Kidney epithelial cell (primary cell): ENCODE measurements at regions not wholly inside any gene's neighbourhood (a gene's known extent, or its start where the extent isn't known, plus 50 kb on each side); places are given as distances from the start of the nearest gene placed in this dataset.

Source experiments
- DNase-seq: peaks from one replicate; pipeline ENCODE4 v3.0.0-alpha.2; 2010; ENCODE audit warnings: low read depth
- H3K27me3 ChIP-seq: 2 replicates; pipeline ENCODE4 v1.6.0; 2011; ENCODE audit warnings: low read length; ENCODE audit not compliant: control insufficient read depth, insufficient read depth
- H3K36me3 ChIP-seq: 2 replicates; pipeline ENCODE4 v1.5.1; 2011; ENCODE audit warnings: low read length; ENCODE audit not compliant: control insufficient read depth, insufficient read depth
- H3K4me3 ChIP-seq: 2 replicates; pipeline ENCODE4 v1.5.1; 2011; ENCODE audit warnings: low read depth, mild to moderate bottlenecking, control low read depth, low read length
- CTCF ChIP-seq: IDR thresholded peaks from 2 replicates; pipeline ENCODE4 v1.5.1; 2011; ENCODE audit warnings: mild to moderate bottlenecking, moderate library complexity, low read length, control low read depth, inconsistent platforms; ENCODE audit not compliant: insufficient read depth, poor library complexity, severe bottlenecking

GRCh38 chr14:104245075-104245474 is 106.7 kb downstream of the KIF26A start:
- Histone ChIP-seq H3K27me3 (no peaks in the 10 kb centered on the region), H3K36me3 (no peaks in the 10 kb centered on the region), H3K4me3 (no peak overlapping the region)
- TF ChIP-seq CTCF: no peak
- DNase-seq: no peak

- no peaks in the 10 kb centered on the region for H3K36me3 ChIP-seq
- TF ChIP-seq CTCF: no peak
- no peak for DNase-seq
- no peak overlapping the region for H3K4me3 ChIP-seq
- no peaks in the 10 kb centered on the region for H3K27me3 ChIP-seq
These were observed 107.3 kb downstream of the KIF26A start for GRCh38 chr14:104245723-104246122.

- DNase-seq: no peak
- H3K36me3 ChIP-seq: no peaks in the 10 kb centered on the region
- TF ChIP-seq CTCF: no peak
- no peak overlapping the region for H3K4me3 ChIP-seq
- no peaks in the 10 kb centered on the region for H3K27me3 ChIP-seq
These were observed 108.3 kb downstream of the KIF26A start for GRCh38 chr14:104246401-104247335.

GRCh38 chr14:104247336-104248202 is 109.2 kb downstream of the KIF26A start:
- DNase-seq: no peak
- H3K4me3 ChIP-seq: no peak overlapping the region
- no peak for TF ChIP-seq CTCF
- no peaks in the 10 kb centered on the region for H3K27me3 ChIP-seq
- no peaks in the 10 kb centered on the region for H3K36me3 ChIP-seq

GRCh38 chr14:104248203-104249055 is 110.0 kb downstream of the KIF26A start:
- TF ChIP-seq CTCF: no peak
- no peak for DNase-seq
- no peaks in the 10 kb centered on the region for H3K36me3 ChIP-seq
- no peaks in the 10 kb centered on the region for H3K27me3 ChIP-seq
- no peak overlapping the region for H3K4me3 ChIP-seq
